OCI-LY7 (cell line): ENCODE measurements at regions not wholly inside any gene's neighbourhood (a gene's known extent, or its start where the extent isn't known, plus 50 kb on each side); places are given as distances from the start of the nearest gene placed in this dataset.

Experiments used
- EZH2phosphoT487 ChIP-seq: fragments of 200-600 bp; sonication (generic); IDR thresholded peaks from 2 replicates; pipeline ENCODE4 v1.6.1; 2018; ENCODE audit warnings: low read depth, borderline replicate concordance, mild to moderate bottlenecking, mixed run types, antibody characterized with exemption, low read length, moderate library complexity, mixed read lengths
- TF ChIP-seq, protein P1 (sequence below): fragments of 200-600 bp; sonication (generic); conservative IDR thresholded peaks from 2 replicates; pipeline ENCODE4 v1.5.1; 2014; ENCODE audit warnings: mild to moderate bottlenecking, antibody characterized with exemption, low read length, moderate library complexity, mixed read lengths

DNA sequence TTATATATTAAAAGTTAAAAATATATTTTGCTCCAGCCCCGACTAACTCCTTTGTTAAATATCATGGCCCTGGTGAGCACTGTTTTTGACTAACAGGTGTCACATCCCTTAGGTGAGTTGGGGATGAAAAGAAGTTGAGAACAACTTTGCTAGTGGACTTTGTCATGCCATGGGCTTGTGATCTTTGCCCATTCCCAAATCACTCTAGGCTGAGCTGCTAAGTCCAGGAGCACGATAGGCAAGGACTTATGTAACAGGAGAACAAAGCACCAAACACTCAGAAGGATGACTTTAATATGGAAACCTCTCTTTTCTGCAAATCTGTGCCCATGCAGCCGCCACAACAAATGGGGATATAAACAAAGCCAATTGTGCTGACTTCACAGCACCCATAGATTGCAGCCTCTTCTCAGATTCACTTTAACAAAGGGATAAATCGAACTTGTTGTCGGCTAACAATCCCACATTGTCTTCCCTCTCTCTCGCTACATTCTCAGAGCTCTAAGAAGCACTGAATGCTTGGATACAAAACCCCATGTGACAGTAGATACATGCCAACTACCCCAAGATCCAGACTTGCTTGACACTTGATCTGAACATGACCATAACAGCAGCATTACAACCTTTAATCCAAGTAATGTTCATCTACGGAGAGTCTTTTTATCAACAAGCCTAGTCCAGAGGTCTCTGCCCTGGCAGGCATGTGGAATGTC is 86.8 kb upstream of the CD180 start:
- TF ChIP-seq, protein P1, sequence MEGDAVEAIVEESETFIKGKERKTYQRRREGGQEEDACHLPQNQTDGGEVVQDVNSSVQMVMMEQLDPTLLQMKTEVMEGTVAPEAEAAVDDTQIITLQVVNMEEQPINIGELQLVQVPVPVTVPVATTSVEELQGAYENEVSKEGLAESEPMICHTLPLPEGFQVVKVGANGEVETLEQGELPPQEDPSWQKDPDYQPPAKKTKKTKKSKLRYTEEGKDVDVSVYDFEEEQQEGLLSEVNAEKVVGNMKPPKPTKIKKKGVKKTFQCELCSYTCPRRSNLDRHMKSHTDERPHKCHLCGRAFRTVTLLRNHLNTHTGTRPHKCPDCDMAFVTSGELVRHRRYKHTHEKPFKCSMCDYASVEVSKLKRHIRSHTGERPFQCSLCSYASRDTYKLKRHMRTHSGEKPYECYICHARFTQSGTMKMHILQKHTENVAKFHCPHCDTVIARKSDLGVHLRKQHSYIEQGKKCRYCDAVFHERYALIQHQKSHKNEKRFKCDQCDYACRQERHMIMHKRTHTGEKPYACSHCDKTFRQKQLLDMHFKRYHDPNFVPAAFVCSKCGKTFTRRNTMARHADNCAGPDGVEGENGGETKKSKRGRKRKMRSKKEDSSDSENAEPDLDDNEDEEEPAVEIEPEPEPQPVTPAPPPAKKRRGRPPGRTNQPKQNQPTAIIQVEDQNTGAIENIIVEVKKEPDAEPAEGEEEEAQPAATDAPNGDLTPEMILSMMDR: no peak
- no peak for TF ChIP-seq EZH2phosphoT487
